PC-3 (cell line): ENCODE measurements at regions not wholly inside any gene's neighbourhood (a gene's known extent, or its start where the extent isn't known, plus 50 kb on each side); places are given as distances from the start of the nearest gene placed in this dataset.
"Not testable (repeated sequence)": the region's sequence is repeated elsewhere in the genome, so short reads cannot be mapped to it uniquely, and the experiment has no call there.

Source experiments
- ATAC-seq: fragments of 200-7000 bp; cut with Tn5 transposase; 2 replicates; pipeline ENCODE4 v1.9.1; 2020; ENCODE audit warnings: mild to moderate bottlenecking, moderate library complexity
- BruUV-seq: library from RNA; stranded (reverse); fragments of 400-500 nt; replicated peaks from 2 replicates; lab custom pipeline; 2021; lab: Mats Ljungman, UMichigan
- CTCF ChIA-PET: fragments of 300-600 bp; sonication (Branson Sonifier 250); formaldehyde crosslinking; loops from one replicate; lab custom pipeline; 2022; ENCODE audit warnings: antibody characterized with exemption; lab: Charles Lee
- POLR2A ChIA-PET: fragments of 300-600 bp; sonication (Branson Sonifier 250); formaldehyde crosslinking; loops from one replicate; lab custom pipeline; 2022; ENCODE audit warnings: antibody characterized with exemption; ENCODE audit not compliant: unreplicated experiment; lab: Charles Lee
- DNase-seq: peaks from one replicate; pipeline ENCODE4 v3.0.0-alpha.2; 2015
- H2AFZ ChIP-seq: fragments of 300-600 bp; sonication (generic); 2 replicates; pipeline ENCODE4 v1.6.0; 2016; ENCODE audit warnings: antibody characterized with exemption, low read length
- H3F3A ChIP-seq: fragments of 300-600 bp; sonication (generic); one replicate; pipeline ENCODE4 v1.6.0; 2017; ENCODE audit warnings: antibody characterized with exemption, low read length, control low read depth, mild to moderate bottlenecking; ENCODE audit not compliant: unreplicated experiment
- H3K27ac ChIP-seq: fragments of 300-600 bp; sonication (generic); 2 replicates; pipeline ENCODE4 v1.5.1; 2016; ENCODE audit warnings: mild to moderate bottlenecking, low read length
- H3K27me3 ChIP-seq: fragments of 300-600 bp; sonication (generic); 2 replicates; pipeline ENCODE4 v1.6.1; 2016; ENCODE audit warnings: low read length, mixed read lengths
- H3K36me3 ChIP-seq: fragments of 300-600 bp; sonication (generic); 2 replicates; pipeline ENCODE4 v1.6.1; 2016; ENCODE audit warnings: low read depth, mixed run types, low read length, mixed read lengths
- H3K4me1 ChIP-seq: fragments of 300-600 bp; sonication (generic); 2 replicates; pipeline ENCODE4 v1.5.1; 2016; ENCODE audit warnings: low read length; ENCODE audit not compliant: insufficient read depth
- H3K4me2 ChIP-seq: fragments of 300-600 bp; sonication (generic); 2 replicates; pipeline ENCODE4 v1.6.0; 2016; ENCODE audit warnings: low read length
- H3K4me3 ChIP-seq: fragments of 300-600 bp; sonication (generic); 2 replicates; pipeline ENCODE4 v1.5.1; 2016; ENCODE audit warnings: mild to moderate bottlenecking, low read length, mixed read lengths
- H3K79me2 ChIP-seq: fragments of 300-600 bp; sonication (generic); 2 replicates; pipeline ENCODE4 v1.6.1; 2017; ENCODE audit warnings: low read length, mixed read lengths
- H3K9ac ChIP-seq: fragments of 300-600 bp; sonication (generic); 2 replicates; pipeline ENCODE4 v1.6.0; 2016; ENCODE audit warnings: mild to moderate bottlenecking, low read length
- H3K9me2 ChIP-seq: fragments of 300-600 bp; sonication (generic); replicated peaks from 2 replicates; pipeline ENCODE4 v1.6.1; 2016; ENCODE audit warnings: mixed run types, low read length, mixed read lengths
- H3K9me3 ChIP-seq: fragments of 300-600 bp; sonication (generic); 2 replicates; pipeline ENCODE4 v1.6.1; 2016; ENCODE audit warnings: low read length, mixed read lengths
- H4K20me1 ChIP-seq: fragments of 300-600 bp; sonication (generic); 2 replicates; pipeline ENCODE4 v1.6.1; 2016; ENCODE audit warnings: low read length, mixed read lengths
- EZH2 ChIP-seq: fragments of 300-600 bp; sonication (generic); IDR thresholded peaks from one replicate; pipeline ENCODE4 v1.6.1; 2017; ENCODE audit warnings: antibody characterized with exemption, mild to moderate bottlenecking, low read length; ENCODE audit not compliant: unreplicated experiment
- EZH2phosphoT487 ChIP-seq: fragments of 300-600 bp; sonication (generic); IDR thresholded peaks from 2 replicates; pipeline ENCODE4 v1.6.1; 2018; ENCODE audit warnings: mild to moderate bottlenecking, antibody characterized with exemption, low read length, borderline replicate concordance
- intact Hi-C: fragments of 100-400 bp; cut with micrococcal nuclease; formaldehyde crosslinking; loops from 2 replicates; pipeline ENCODE4 v1.9.0; 2023
- TF ChIP-seq, protein P1 (sequence below): fragments of 300-600 bp; sonication (generic); conservative IDR thresholded peaks from 2 replicates; pipeline ENCODE4 v1.5.1; 2017; ENCODE audit warnings: antibody characterized with exemption, low read depth, mild to moderate bottlenecking, low read length

DNA sequence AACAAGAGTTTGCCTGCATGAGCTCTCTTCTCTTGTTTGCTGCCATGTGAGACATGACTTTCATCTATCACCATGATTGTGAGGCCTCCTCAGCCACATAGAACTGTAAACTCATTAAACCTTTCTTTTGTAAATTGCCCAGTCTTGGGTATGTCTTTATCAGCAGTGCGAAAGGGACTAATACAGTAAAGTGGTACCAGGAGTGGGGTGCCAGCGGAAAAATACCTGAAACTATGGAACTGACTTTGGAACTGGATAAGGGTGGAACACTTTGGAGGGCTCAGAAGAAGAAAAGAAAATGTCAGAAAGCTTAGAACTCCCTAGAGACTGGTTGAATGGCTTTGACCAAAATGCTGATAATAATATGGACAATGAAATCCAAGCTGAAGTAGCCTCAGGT, 260.9 kb downstream of the DSC3 start:
- Histone ChIP-seq H3K36me3 (no peaks in the 10 kb centered on the region), H3K27me3 (no peaks in the 10 kb centered on the region), H4K20me1 (no peaks in the 10 kb centered on the region), H3K4me3 (no peak overlapping the region), H2AFZ (no peak overlapping the region), H3K27ac (no peak overlapping the region), H3K9me3 (no peaks in the 10 kb centered on the region), H3K4me2 (no peak overlapping the region), H3F3A (no peaks in the 10 kb centered on the region), H3K79me2 (no peaks in the 10 kb centered on the region), H3K4me1 (no peaks in the 10 kb centered on the region), H3K9me2 (no peaks in the 10 kb centered on the region), H3K9ac (no peak overlapping the region)
- intact Hi-C loops, result no loop called here
- CTCF ChIA-PET, result no interaction called here
- BruUV-seq, result no TSS peak
- DNase-seq (no peak), ATAC-seq (no peak)
- POLR2A ChIA-PET, result no interaction called here
- TF ChIP-seq, protein P1, sequence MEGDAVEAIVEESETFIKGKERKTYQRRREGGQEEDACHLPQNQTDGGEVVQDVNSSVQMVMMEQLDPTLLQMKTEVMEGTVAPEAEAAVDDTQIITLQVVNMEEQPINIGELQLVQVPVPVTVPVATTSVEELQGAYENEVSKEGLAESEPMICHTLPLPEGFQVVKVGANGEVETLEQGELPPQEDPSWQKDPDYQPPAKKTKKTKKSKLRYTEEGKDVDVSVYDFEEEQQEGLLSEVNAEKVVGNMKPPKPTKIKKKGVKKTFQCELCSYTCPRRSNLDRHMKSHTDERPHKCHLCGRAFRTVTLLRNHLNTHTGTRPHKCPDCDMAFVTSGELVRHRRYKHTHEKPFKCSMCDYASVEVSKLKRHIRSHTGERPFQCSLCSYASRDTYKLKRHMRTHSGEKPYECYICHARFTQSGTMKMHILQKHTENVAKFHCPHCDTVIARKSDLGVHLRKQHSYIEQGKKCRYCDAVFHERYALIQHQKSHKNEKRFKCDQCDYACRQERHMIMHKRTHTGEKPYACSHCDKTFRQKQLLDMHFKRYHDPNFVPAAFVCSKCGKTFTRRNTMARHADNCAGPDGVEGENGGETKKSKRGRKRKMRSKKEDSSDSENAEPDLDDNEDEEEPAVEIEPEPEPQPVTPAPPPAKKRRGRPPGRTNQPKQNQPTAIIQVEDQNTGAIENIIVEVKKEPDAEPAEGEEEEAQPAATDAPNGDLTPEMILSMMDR, result no peak

DNA sequence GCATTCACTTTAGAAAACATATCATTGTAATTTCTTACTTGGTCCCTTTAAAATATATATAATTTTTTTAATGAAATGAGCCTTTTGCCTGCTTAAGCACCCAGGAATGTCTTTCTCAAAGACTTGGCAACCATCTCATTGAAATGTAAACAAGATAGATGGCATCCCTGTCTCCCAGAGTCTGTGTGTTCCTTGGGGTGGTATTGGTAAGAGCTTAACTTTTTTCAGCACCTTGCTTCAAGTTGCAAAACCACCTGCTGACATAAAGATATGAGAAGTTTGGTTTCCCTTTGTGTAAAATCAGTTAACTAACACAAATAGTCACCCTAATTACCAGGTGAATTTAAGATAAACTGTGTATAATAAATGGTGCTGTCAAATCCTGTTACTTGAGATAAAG, 266.9 kb downstream of the DSC3 start:
- CTCF ChIA-PET, result no interaction called here
- no peaks in the 10 kb centered on the region for H3K4me1 ChIP-seq
- H3K9me2 ChIP-seq, result no peaks in the 10 kb centered on the region
- no peaks in the 10 kb centered on the region for H3F3A ChIP-seq
- no peaks in the 10 kb centered on the region for H3K79me2 ChIP-seq
- DNase-seq (no peak), ATAC-seq (no peak)
- no peak overlapping the region for H2AFZ ChIP-seq
- TF ChIP-seq EZH2phosphoT487 (no peak), EZH2 (no peak)
- TF ChIP-seq, protein P1, result no peak
- POLR2A ChIA-PET, result no interaction called here
- no peaks in the 10 kb centered on the region for H3K27me3 ChIP-seq
- no peak overlapping the region for H3K4me2 ChIP-seq
- H3K27ac ChIP-seq, result no peak overlapping the region
- H3K4me3 ChIP-seq, result no peak overlapping the region
- H3K36me3 ChIP-seq, result no peaks in the 10 kb centered on the region
- no peak overlapping the region for H3K9ac ChIP-seq
- H4K20me1 ChIP-seq, result no peaks in the 10 kb centered on the region
- intact Hi-C loops, result no loop called here
- BruUV-seq, result no TSS peak
- H3K9me3 ChIP-seq, result no peaks in the 10 kb centered on the region

GRCh38 chr18:30772170-30772569, 270.4 kb downstream of the DSC3 start:
- H3K4me1 ChIP-seq, H3K27me3 ChIP-seq, intact Hi-C loops, POLR2A ChIA-PET, H3F3A ChIP-seq, H3K9ac ChIP-seq, H3K4me2 ChIP-seq, H3K36me3 ChIP-seq, DNase-seq, BruUV-seq, H3K9me2 ChIP-seq, H4K20me1 ChIP-seq, H2AFZ ChIP-seq, H3K4me3 ChIP-seq, H3K9me3 ChIP-seq, H3K27ac ChIP-seq, H3K79me2 ChIP-seq, CTCF ChIA-PET, ATAC-seq: not testable (repeated sequence)
